ENCODE measurements at regions not wholly inside any gene's neighbourhood (a gene's known extent, or its start where the extent isn't known, plus 50 kb on each side); places are given as distances from the start of the nearest gene placed in this dataset.

DNA sequence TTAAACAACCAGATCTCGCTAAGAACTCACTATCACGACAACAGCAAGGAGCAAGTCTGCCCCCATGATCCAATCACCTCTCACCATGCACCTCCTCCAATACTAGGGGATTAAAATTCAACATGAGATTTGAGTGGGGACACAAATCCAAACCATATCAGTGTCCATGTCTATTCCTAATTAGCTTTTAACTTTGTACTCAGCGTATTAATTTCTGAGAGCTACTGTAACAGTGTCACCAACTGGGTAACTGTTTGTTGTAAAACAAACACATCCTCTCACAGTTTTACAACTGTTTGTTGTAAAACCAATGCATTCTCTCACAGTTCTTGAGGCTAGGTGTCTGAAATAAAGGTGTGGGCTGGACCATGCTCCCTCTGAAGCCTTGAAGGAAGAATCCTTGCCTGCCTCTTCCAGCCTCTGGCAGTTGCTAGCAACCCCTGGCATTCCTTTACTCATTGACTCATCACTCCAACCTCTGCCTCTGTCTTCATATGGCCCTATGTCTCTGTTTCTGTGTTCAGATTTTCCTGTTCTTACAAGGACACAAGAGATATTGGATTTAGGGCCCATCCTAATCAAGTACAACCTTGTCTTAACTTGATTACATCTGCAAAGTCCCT lies 121.2 kb downstream of the LTN1 start:
- Histone ChIP-seq H3K4me3 (ENCODE audit: low read length, poor library complexity, severe bottlenecking) (no peak overlapping the region), H3K4me1 (ENCODE audit: insufficient read depth, low read length, poor library complexity, severe bottlenecking) (no peaks in the 10 kb centered on the region), H3F3A (ENCODE audit: low read depth) (no peaks in the 10 kb centered on the region), H2AFZ (ENCODE audit: low read length) (no peak overlapping the region), H4K20me1 (ENCODE audit: insufficient read depth, low read length, poor library complexity, severe bottlenecking) (no peaks in the 10 kb centered on the region), H3K9me3 (ENCODE audit: insufficient read depth, low read depth, low read length) (no peaks in the 10 kb centered on the region), H3K27me3 (ENCODE audit: insufficient read depth, low read length, poor library complexity, severe bottlenecking) (no peaks in the 10 kb centered on the region), H3K36me3 (ENCODE audit: insufficient read depth, low read length) (no peaks in the 10 kb centered on the region; the same call in 1 of the 2 replicates), H3K9me2 (replicated peaks; ENCODE audit: low read depth, low read length) (no peaks in the 10 kb centered on the region), H3K79me2 (ENCODE audit: insufficient read depth, low read length) (no peaks in the 10 kb centered on the region), H3K9ac (ENCODE audit: low read depth, low read length, poor library complexity, severe bottlenecking) (no peak overlapping the region), H3K4me2 (ENCODE audit: low read depth, low read length, poor library complexity, severe bottlenecking) (no peak overlapping the region)
- TF ChIP-seq EZH2phosphoT487 (IDR thresholded peaks at IDR 0.05; ENCODE audit: borderline replicate concordance) = no peak
- TF ChIP-seq, protein P1, sequence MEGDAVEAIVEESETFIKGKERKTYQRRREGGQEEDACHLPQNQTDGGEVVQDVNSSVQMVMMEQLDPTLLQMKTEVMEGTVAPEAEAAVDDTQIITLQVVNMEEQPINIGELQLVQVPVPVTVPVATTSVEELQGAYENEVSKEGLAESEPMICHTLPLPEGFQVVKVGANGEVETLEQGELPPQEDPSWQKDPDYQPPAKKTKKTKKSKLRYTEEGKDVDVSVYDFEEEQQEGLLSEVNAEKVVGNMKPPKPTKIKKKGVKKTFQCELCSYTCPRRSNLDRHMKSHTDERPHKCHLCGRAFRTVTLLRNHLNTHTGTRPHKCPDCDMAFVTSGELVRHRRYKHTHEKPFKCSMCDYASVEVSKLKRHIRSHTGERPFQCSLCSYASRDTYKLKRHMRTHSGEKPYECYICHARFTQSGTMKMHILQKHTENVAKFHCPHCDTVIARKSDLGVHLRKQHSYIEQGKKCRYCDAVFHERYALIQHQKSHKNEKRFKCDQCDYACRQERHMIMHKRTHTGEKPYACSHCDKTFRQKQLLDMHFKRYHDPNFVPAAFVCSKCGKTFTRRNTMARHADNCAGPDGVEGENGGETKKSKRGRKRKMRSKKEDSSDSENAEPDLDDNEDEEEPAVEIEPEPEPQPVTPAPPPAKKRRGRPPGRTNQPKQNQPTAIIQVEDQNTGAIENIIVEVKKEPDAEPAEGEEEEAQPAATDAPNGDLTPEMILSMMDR (conservative IDR thresholded peaks at IDR 0.05; ENCODE audit: low read length) = no peak

DNA sequence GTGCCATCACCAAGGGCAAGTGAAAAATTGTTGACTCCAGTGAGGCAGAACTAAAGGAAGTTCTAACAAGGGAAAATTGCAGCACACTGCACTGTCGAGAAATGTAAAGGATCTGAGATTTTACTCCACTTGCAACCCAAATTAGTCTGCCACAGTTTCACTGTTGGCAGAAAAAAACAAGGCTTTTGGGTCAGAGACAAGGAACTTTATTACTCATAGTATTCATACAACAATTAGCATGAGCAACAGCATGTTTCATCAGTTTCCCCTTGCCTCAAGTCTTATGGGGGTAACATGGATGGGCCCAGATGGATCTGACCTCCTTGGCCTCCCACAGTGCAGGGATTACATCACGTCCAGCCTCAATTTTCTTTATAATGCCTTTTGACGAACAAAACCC lies 125.3 kb downstream of the LTN1 start:
- Histone ChIP-seq H3K4me3 (ENCODE audit: low read length, poor library complexity, severe bottlenecking) (no peak overlapping the region), H3F3A (ENCODE audit: low read depth) (no peaks in the 10 kb centered on the region), H3K9me3 (ENCODE audit: insufficient read depth, low read depth, low read length) (no peaks in the 10 kb centered on the region), H3K9ac (ENCODE audit: low read depth, low read length, poor library complexity, severe bottlenecking) (no peak overlapping the region), H3K79me2 (ENCODE audit: insufficient read depth, low read length) (no peaks in the 10 kb centered on the region), H4K20me1 (ENCODE audit: insufficient read depth, low read length, poor library complexity, severe bottlenecking) (no peaks in the 10 kb centered on the region), H3K4me2 (ENCODE audit: low read depth, low read length, poor library complexity, severe bottlenecking) (no peak overlapping the region), H2AFZ (ENCODE audit: low read length) (no peak overlapping the region), H3K4me1 (ENCODE audit: insufficient read depth, low read length, poor library complexity, severe bottlenecking) (no peaks in the 10 kb centered on the region), H3K27me3 (ENCODE audit: insufficient read depth, low read length, poor library complexity, severe bottlenecking) (no peaks in the 10 kb centered on the region), H3K9me2 (replicated peaks; ENCODE audit: low read depth, low read length) (no peaks in the 10 kb centered on the region), H3K36me3 (ENCODE audit: insufficient read depth, low read length) (no peaks in the 10 kb centered on the region)
- no peak for TF ChIP-seq EZH2phosphoT487 (IDR thresholded peaks at IDR 0.05; ENCODE audit: borderline replicate concordance)
- TF ChIP-seq, protein P1 (conservative IDR thresholded peaks at IDR 0.05; ENCODE audit: low read length) = no peak

DNA sequence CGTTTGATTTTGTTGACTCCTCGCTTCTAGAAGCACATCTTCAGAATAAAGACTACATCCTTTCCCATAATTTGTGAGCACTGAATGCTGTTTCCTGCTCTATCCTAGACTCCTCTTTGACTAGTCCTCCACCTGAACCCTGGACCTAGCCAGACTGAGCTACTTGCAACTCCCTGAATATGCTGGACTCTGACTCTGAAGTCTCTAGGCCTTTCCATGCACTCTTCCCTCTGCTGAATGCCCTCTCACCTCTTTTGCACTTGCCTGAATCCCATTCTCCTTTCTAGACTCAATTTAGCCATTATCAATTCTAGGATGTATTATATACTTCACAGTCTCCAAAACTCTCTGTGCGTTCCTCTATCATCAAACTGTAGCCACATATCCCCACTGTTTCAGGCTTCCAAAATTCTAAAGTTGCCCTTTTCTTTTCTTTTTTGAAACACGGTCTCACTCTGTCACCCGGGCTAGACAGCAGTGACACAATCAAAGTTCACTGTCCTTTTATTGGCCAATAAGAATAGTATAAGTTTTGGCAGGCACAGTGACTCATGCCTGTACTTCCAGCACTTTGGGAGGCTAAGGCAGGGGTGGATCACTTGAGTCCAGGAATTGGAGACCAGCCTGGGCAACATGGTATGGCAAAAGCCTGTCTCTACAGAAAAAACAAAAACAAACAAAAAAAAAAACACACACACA lies 127.0 kb downstream of the LTN1 start:
- Histone ChIP-seq H2AFZ (ENCODE audit: low read length) (no peak overlapping the region), H3K4me1 (ENCODE audit: insufficient read depth, low read length, poor library complexity, severe bottlenecking) (no peaks in the 10 kb centered on the region), H3F3A (ENCODE audit: low read depth) (no peaks in the 10 kb centered on the region), H3K9me2 (replicated peaks; ENCODE audit: low read depth, low read length) (no peaks in the 10 kb centered on the region), H3K4me2 (ENCODE audit: low read depth, low read length, poor library complexity, severe bottlenecking) (no peak overlapping the region), H3K36me3 (ENCODE audit: insufficient read depth, low read length) (no peaks in the 10 kb centered on the region), H3K27me3 (ENCODE audit: insufficient read depth, low read length, poor library complexity, severe bottlenecking) (no peaks in the 10 kb centered on the region), H3K4me3 (ENCODE audit: low read length, poor library complexity, severe bottlenecking) (no peak overlapping the region), H3K9me3 (ENCODE audit: insufficient read depth, low read depth, low read length) (no peaks in the 10 kb centered on the region), H3K9ac (ENCODE audit: low read depth, low read length, poor library complexity, severe bottlenecking) (no peak overlapping the region), H4K20me1 (ENCODE audit: insufficient read depth, low read length, poor library complexity, severe bottlenecking) (no peaks in the 10 kb centered on the region), H3K79me2 (ENCODE audit: insufficient read depth, low read length) (no peaks in the 10 kb centered on the region)
- TF ChIP-seq, protein P1 (conservative IDR thresholded peaks at IDR 0.05; ENCODE audit: low read length) = no peak
- no peak for TF ChIP-seq EZH2phosphoT487 (IDR thresholded peaks at IDR 0.05; ENCODE audit: borderline replicate concordance)

Measured in Loucy (cell line).